ENCODE measurements at regions not wholly inside any gene's neighbourhood (a gene's known extent, or its start where the extent isn't known, plus 50 kb on each side); places are given as distances from the start of the nearest gene placed in this dataset.
A peak's percentile ranks its signal among the peaks of the same experiment; 100 is the strongest.
"Not testable (repeated sequence)": the region's sequence is repeated elsewhere in the genome, so short reads cannot be mapped to it uniquely, and the experiment has no call there.

DNA sequence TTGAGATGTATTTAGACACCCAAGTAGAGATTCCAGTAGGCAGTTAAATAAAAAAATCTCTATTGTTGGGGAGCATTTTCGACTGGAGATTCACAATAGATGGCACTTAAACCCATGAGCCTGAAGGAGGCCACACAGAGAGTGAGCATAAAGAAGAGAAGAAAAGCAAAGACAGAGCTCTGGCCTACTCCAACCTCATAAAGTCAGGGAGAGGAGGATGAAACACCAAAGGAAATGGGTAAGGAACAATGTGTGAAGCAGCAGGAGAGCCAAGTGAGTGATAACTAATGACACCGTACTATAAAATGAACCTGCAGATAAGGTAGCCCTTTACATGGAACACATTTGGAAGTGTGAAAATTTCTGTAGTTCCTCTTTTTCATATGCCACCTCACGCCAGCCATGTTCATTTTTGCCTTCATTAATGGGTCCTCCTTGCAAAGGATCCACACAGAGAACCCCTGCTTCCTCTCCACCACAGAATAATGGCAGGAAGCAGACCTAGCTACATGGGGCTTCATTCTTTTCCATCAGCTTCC, 150.0 kb upstream of the SYT10 start:
- no peak for DNase-seq

GRCh38 chr12:33593753-33594152, 154.1 kb upstream of the SYT10 start:
- no peak for DNase-seq

GRCh38 chr12:33596061-33596460, 156.4 kb upstream of the SYT10 start:
- DNase-seq = no peak

GRCh38 chr12:33596814-33597213, 157.2 kb upstream of the SYT10 start:
- DNase-seq = no peak

DNA sequence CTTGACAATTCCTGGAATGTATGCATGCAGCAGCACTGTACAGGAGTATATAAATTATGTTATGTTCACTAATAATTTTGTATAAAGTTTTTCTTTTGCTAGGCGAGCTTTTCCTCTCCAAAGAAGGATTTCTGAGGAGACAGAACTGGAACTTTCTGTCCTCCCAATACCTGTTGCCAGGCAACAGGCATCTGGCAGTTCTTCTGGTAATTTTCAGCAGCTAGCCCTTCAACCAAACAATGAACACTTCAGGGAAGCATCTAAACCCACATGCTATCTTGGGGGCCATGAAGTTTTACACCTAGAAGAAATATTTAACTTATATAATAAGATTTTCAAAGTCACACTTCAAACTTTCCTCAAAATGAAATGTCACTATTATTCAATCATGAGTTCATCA, 162.9 kb upstream of the SYT10 start:
- peak; percentile 11 for DNase-seq

- no peak for DNase-seq
Observed at GRCh38 chr12:33605757-33606156, 166.1 kb upstream of the SYT10 start.

DNA sequence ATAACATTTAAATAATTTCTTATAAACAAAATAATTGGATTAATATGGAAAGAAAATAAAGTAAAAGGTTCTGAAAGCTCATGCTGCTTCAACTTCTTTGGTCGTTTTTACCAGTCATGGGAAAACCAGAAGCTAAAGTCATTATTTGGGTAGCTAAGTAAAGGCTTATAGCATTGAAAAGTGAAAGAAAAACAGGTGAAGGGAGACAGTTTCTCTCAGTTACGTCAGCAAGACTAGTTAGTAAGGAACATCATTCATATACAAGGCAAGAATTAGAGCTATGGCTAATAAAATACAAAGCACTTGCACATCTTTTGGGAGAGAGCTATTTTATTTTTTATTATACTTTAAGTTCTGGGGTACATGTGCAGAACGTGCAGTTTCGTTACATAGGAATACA, 170.3 kb upstream of the SYT10 start:
- no peak for DNase-seq

GRCh38 chr12:33614630-33615029, 175.0 kb upstream of the SYT10 start:
- no peak for DNase-seq

GRCh38 chr12:33617218-33617617, 177.6 kb upstream of the SYT10 start:
- no peak for DNase-seq

DNA sequence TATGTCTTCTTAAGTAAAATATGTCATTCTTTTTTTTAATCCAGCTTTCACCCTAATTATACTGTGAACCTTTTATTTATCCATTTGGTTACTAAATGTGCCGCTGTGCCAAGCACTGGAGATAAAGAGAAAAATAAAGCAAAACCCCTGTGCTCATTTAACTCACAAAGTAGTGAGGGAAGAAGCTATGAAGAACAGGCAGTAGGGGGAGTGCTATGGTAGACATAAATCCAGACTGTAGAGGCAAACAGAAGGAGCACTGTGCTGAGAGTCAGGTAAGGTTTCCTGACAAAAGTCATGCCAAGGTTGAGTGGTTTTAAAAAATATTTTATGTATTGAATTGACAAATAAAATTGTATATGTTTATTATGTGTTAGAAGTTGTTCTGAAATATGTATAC, 188.5 kb upstream of the SYT10 start:
- DNase-seq = no peak

DNA sequence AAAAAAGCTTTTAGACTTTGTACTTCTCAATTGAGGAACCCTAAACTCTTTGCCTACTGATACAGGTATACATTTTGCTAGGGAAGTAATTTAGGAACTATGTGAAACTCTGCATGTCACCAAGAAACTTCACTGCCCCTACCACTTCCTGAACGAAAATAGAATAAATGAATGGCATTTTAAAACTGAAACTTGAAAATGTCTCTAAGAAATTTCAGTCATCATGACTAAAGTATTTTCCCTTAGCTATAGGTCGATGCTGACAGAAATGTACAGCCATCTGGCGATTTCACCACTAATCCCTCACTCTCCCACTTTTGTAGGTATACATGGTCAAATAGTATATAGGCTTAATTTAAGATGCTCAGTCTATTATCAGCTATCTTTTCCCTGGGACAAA, 194.9 kb upstream of the SYT10 start:
- DNase-seq = no peak

- DNase-seq = not testable (repeated sequence)
Observed at GRCh38 chr12:33636930-33637329, 197.3 kb upstream of the SYT10 start.

GRCh38 chr12:33639975-33640374, 200.4 kb upstream of the SYT10 start:
- DNase-seq = no peak

DNA sequence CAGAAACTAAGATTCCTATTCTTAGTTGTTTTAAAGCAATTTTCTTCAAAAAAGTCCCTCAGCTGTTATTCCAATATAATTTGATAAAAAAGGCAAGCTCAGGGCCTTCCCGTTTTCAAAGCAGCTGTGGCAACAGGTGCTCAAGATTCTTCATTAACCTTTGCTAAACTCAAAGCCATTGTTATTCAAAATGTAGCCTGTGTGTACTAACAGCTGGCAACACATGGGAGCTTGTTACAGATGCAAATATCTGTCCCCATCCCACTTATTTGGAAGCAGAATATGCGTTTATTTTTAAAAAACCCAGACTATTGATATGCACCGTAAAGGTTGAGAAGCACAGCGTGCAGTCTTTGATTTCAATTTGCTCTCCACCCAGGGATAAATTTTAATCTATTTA, 210.4 kb upstream of the SYT10 start:
- DNase-seq = no peak

GRCh38 chr12:33650832-33651231, 211.2 kb upstream of the SYT10 start:
- no peak for DNase-seq

- DNase-seq = no peak
Observed at GRCh38 chr12:33653362-33653761, 213.7 kb upstream of the SYT10 start.

- DNase-seq = no peak
Observed at GRCh38 chr12:33654313-33654712, 214.7 kb upstream of the SYT10 start.

- no peak for DNase-seq
Observed at GRCh38 chr12:33663000-33663654, 223.5 kb upstream of the SYT10 start.

DNA sequence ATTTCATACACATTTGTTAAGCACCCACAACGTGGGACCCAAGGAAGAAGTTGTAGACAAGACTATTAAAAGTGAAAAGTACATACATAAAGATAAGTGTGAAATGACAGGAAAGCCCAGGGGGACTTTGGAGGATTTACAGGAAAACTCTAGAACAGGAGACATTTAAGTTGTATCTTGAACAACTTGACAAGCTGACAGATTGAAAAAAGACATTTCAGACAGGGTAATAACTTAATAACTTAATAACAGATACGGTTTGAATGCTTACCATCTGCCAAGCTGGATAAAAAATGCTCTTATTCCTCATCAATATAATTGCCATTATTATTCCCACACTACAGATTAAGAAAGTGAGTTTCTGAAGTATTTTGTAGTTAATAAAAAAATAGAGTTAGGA, 229.7 kb upstream of the SYT10 start:
- DNase-seq = no peak

GRCh38 chr12:33670284-33670683, 230.7 kb upstream of the SYT10 start:
- no peak for DNase-seq

DNA sequence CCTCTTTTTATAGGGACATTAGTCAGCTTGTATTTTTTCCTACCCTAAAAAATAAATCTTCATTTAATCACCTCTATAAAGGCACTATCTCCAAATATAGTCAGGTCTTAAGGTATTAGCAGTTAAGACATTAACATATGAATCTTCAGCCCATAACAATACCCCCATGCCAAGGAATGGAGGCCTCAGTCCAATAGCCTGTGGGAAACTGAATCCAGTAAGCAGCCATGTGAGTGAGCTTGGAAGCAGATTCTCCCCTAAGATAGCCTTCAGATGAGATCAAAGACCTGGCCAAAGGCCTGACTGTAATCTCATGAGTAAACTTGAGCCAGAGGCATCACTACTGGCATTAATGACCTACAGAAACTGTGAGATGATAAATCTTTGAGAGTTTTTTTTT, 232.1 kb upstream of the SYT10 start:
- DNase-seq = no peak

DNA sequence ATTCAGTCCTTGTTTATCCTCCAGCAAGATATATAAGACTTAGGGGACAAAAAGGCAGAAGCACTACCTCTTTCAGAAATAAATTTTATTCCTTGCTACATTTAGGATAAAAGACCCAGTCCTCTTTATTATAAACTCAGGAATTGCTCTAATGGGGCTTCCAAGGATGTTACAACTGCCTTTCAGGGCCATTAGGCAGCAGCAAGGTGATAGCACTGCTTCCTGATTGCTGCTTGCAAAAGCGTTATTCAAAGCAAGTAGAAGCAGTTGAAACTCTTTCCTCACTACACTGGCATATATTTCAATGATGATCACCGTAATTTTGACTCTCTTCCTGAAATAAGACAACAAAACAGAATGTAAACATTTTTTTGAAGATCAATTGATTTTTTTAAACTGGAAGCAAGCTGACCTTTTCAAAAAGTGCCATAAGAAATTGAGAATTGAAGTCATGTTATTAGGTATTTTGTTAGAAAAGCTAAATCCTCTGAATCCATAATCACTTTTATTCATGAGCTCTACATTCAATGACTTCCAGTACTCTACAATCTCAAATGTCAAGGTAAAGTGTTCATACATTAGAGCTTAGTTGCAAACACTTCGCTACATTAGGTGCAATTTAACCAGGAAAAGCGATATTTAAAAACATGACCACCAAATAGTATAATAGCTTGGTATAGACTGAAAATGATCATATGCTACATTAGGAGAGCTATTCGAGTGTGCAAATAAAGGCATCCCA, 233.4 kb upstream of the SYT10 start:
- no peak for DNase-seq

DNA sequence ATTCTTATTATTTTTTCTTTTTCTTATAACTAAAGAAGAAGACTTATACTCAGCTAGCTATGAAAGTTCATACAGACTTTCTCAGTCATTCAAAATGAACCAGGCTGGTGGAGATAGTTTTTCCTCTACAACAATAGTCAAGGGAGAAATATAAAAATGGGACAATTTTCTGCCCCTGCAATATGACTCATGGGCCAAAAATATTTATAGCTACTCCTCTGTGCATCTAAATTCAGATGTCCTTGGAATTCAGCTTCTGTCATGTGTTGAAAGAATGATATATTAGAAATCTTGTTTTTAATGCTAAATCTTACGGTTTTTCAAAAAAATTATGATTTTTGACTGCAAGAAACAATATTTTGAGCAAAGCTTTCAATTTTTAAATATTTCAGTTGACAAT, 237.2 kb upstream of the SYT10 start:
- DNase-seq = no peak

- no peak for DNase-seq
Observed at GRCh38 chr12:33678221-33678964, 238.8 kb upstream of the SYT10 start.
